Loucy (cell line): ENCODE measurements at regions not wholly inside any gene's neighbourhood (a gene's known extent, or its start where the extent isn't known, plus 50 kb on each side); places are given as distances from the start of the nearest gene placed in this dataset.
"Not testable (repeated sequence)": the region's sequence is repeated elsewhere in the genome, so short reads cannot be mapped to it uniquely, and the experiment has no call there.

ENCODE experiments used
- H2AFZ ChIP-seq: fragments of 200-600 bp; sonication (generic); 2 replicates; pipeline ENCODE4 v1.6.0; 2016; ENCODE audit warnings: antibody characterized with exemption, mild to moderate bottlenecking, low read length, moderate library complexity
- H3F3A ChIP-seq: fragments of 200-600 bp; 2 replicates; pipeline ENCODE4 v1.6.0; 2016; ENCODE audit warnings: antibody characterized with exemption, low read depth, mild to moderate bottlenecking
- H3K27me3 ChIP-seq: fragments of 200-600 bp; sonication (generic); 2 replicates; pipeline ENCODE4 v1.6.1; 2014; ENCODE audit warnings: low read length, mild to moderate bottlenecking; ENCODE audit not compliant: insufficient read depth, poor library complexity, severe bottlenecking
- H3K36me3 ChIP-seq: fragments of 200-600 bp; sonication (generic); 2 replicates; pipeline ENCODE4 v1.6.1; 2016; ENCODE audit warnings: low read length; ENCODE audit not compliant: insufficient read depth
- H3K4me1 ChIP-seq: fragments of 200-600 bp; sonication (generic); 2 replicates; pipeline ENCODE4 v1.5.1; 2014; ENCODE audit warnings: low read length, mild to moderate bottlenecking; ENCODE audit not compliant: insufficient read depth, poor library complexity, severe bottlenecking
- H3K4me2 ChIP-seq: fragments of 200-600 bp; sonication (generic); 2 replicates; pipeline ENCODE4 v1.6.0; 2014; ENCODE audit warnings: antibody characterized with exemption, low read length, low read depth, mild to moderate bottlenecking; ENCODE audit not compliant: poor library complexity, severe bottlenecking
- H3K4me3 ChIP-seq: fragments of 200-600 bp; sonication (generic); 2 replicates; pipeline ENCODE4 v1.5.1; 2014; ENCODE audit warnings: low read length, mild to moderate bottlenecking, mixed read lengths; ENCODE audit not compliant: poor library complexity, severe bottlenecking
- H3K79me2 ChIP-seq: fragments of 200-600 bp; sonication (generic); 2 replicates; pipeline ENCODE4 v1.6.1; 2014; ENCODE audit warnings: low read length; ENCODE audit not compliant: insufficient read depth
- H3K9ac ChIP-seq: fragments of 200-600 bp; sonication (generic); 2 replicates; pipeline ENCODE4 v1.6.0; 2014; ENCODE audit warnings: mild to moderate bottlenecking, low read depth, low read length, moderate library complexity; ENCODE audit not compliant: poor library complexity, severe bottlenecking
- H3K9me2 ChIP-seq: fragments of 200-600 bp; sonication (generic); replicated peaks from 2 replicates; pipeline ENCODE4 v1.6.1; 2016; ENCODE audit warnings: low read depth, low read length, mixed read lengths
- H3K9me3 ChIP-seq: fragments of 200-600 bp; sonication (generic); 2 replicates; pipeline ENCODE4 v1.6.1; 2014; ENCODE audit warnings: mild to moderate bottlenecking, antibody characterized with exemption, low read length, low read depth; ENCODE audit not compliant: insufficient read depth
- H4K20me1 ChIP-seq: fragments of 200-600 bp; sonication (generic); 2 replicates; pipeline ENCODE4 v1.6.0; 2014; ENCODE audit warnings: antibody characterized with exemption, low read length, mild to moderate bottlenecking; ENCODE audit not compliant: insufficient read depth, poor library complexity, severe bottlenecking
- EZH2phosphoT487 ChIP-seq: fragments of 200-600 bp; IDR thresholded peaks from 2 replicates; pipeline ENCODE4 v1.6.1; 2018; ENCODE audit warnings: antibody characterized with exemption, mild to moderate bottlenecking, moderate library complexity, borderline replicate concordance
- TF ChIP-seq, protein P1 (sequence below): fragments of 200-600 bp; sonication (generic); conservative IDR thresholded peaks from 2 replicates; pipeline ENCODE4 v1.5.1; 2014; ENCODE audit warnings: mild to moderate bottlenecking, antibody characterized with exemption, low read length

DNA sequence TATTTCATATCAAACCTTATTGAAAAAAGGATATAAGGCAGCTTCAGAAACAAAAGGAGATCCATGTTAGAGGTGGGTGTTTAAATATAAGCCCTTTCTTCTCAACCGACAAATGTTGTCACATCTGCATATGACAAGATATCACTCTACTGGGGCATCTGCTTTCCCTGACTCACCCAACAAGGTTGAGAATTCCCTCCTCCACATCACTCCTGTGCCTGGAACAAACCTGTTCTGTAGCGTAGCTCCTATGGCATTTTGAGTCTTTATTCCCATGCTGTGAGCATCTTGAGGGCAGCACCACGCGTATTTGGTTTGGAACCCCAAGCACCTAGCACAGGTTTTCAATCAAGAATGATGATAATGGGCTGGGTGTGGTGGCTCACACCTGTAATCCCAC lies 59.4 kb upstream of the ZFHX3 start:
- H3K36me3 ChIP-seq: no peaks in the 10 kb centered on the region
- H3K79me2 ChIP-seq: no peaks in the 10 kb centered on the region
- no peaks in the 10 kb centered on the region for H3K4me1 ChIP-seq
- no peak overlapping the region for H3K4me3 ChIP-seq
- no peaks in the 10 kb centered on the region for H3K9me3 ChIP-seq
- H2AFZ ChIP-seq: no peak overlapping the region
- H3K27me3 ChIP-seq: no peaks in the 10 kb centered on the region
- H3K9me2 ChIP-seq: no peaks in the 10 kb centered on the region
- TF ChIP-seq EZH2phosphoT487: no peak
- TF ChIP-seq, protein P1, sequence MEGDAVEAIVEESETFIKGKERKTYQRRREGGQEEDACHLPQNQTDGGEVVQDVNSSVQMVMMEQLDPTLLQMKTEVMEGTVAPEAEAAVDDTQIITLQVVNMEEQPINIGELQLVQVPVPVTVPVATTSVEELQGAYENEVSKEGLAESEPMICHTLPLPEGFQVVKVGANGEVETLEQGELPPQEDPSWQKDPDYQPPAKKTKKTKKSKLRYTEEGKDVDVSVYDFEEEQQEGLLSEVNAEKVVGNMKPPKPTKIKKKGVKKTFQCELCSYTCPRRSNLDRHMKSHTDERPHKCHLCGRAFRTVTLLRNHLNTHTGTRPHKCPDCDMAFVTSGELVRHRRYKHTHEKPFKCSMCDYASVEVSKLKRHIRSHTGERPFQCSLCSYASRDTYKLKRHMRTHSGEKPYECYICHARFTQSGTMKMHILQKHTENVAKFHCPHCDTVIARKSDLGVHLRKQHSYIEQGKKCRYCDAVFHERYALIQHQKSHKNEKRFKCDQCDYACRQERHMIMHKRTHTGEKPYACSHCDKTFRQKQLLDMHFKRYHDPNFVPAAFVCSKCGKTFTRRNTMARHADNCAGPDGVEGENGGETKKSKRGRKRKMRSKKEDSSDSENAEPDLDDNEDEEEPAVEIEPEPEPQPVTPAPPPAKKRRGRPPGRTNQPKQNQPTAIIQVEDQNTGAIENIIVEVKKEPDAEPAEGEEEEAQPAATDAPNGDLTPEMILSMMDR: no peak
- no peak overlapping the region for H3K9ac ChIP-seq
- no peaks in the 10 kb centered on the region for H3F3A ChIP-seq
- no peak overlapping the region for H3K4me2 ChIP-seq
- H4K20me1 ChIP-seq: no peaks in the 10 kb centered on the region

DNA sequence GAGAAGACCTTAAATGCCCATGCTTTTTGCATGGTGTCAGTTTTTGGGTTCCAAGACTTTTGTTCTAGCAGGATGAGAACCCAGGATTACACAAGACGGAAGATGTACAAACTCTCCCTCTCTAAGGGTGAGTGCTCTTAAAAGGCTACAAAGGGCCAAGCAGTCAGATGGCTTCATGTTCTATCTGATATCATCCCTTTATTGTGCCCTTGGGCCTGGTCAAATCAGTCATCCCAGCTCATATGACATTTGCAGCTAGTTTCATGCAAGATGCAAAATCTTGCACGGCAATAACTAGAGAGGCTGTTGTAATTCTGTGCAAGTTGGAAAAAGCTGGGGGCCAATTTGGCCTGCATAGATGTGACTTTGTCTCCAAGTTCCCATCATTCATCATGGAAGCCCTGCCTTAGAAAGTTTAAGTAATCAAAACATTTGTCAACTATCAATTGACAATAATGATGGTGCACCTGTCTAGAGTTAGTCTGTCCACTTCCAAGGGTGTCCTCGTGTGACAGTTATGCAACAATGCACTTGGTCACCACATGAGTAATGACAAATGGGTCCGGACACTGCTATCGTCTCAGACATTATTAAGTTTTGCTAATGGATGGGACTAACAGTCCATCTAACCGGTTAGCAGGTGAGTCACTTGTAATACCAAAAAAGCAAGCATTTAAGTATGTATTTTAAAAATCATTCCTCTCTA lies 58.6 kb upstream of the ZFHX3 start:
- no peaks in the 10 kb centered on the region for H3K4me1 ChIP-seq
- H3F3A ChIP-seq: no peaks in the 10 kb centered on the region
- H3K4me3 ChIP-seq: no peak overlapping the region
- H3K9me2 ChIP-seq: no peaks in the 10 kb centered on the region
- H2AFZ ChIP-seq: no peak overlapping the region
- TF ChIP-seq, protein P1: no peak
- TF ChIP-seq EZH2phosphoT487: no peak
- no peak overlapping the region for H3K4me2 ChIP-seq
- no peaks in the 10 kb centered on the region for H3K9me3 ChIP-seq
- H3K27me3 ChIP-seq: no peaks in the 10 kb centered on the region
- no peaks in the 10 kb centered on the region for H3K36me3 ChIP-seq
- no peak overlapping the region for H3K9ac ChIP-seq
- H4K20me1 ChIP-seq: no peaks in the 10 kb centered on the region
- H3K79me2 ChIP-seq: no peaks in the 10 kb centered on the region

DNA sequence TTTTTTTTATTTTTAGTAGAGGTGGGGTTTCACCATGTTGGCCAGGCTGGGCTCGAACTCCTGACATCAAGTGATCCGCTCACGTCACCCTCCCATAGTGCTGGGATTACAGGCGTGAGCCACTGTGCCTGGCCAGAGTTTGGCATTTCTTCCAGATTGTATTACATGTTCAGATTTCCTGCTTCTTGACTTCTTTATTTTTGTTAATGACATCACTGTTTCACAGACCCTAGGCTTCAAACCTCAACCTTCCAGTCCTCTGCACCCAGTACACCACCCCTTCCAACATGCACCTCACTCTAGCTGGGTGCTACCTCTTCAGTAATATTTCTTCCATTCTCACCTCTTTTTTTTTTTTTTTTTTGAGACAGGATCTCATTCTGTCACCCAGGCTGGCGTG lies 53.6 kb upstream of the ZFHX3 start:
- Histone ChIP-seq H3K36me3 (no peaks in the 10 kb centered on the region), H3K4me2 (no peak overlapping the region), H3F3A (no peaks in the 10 kb centered on the region), H3K9me3 (no peaks in the 10 kb centered on the region), H3K27me3 (no peaks in the 10 kb centered on the region), H3K4me3 (no peak overlapping the region), H4K20me1 (no peaks in the 10 kb centered on the region), H3K4me1 (no peaks in the 10 kb centered on the region), H2AFZ (no peak overlapping the region), H3K9ac (no peak overlapping the region), H3K79me2 (no peaks in the 10 kb centered on the region), H3K9me2 (no peaks in the 10 kb centered on the region)
- TF ChIP-seq, protein P1: no peak
- no peak for TF ChIP-seq EZH2phosphoT487

DNA sequence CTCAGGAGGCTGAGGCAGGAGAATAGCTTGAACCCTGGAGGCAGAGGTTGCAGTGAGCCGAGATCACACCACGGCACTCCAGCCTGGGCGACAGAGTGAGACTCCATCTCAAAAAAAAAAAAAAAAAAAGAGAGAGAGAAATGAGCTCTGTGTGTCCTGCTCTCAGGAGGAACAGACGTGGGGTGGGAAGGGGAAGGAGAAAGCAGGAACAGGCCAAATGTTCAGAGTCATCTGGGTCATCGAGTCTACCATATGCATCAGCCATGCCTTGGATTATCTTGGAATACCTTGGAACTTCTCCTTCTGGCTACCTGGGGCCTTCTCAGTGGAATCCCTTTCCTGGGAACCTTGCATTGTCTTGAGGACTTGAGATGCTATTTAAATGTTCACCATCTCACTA lies 51.7 kb upstream of the ZFHX3 start:
- not testable (repeated sequence) for H3K4me3 ChIP-seq, H3K79me2 ChIP-seq, H2AFZ ChIP-seq, H3K9me2 ChIP-seq, H3K4me2 ChIP-seq, H3F3A ChIP-seq, H3K4me1 ChIP-seq, H3K9me3 ChIP-seq, H4K20me1 ChIP-seq, H3K36me3 ChIP-seq, H3K9ac ChIP-seq, H3K27me3 ChIP-seq
